Right lobe of liver (tissue), 6 donors: ENCODE measurements at regions not wholly inside any gene's neighbourhood (a gene's known extent, or its start where the extent isn't known, plus 50 kb on each side); places are given as distances from the start of the nearest gene placed in this dataset.

Experiments used
- ATAC-seq, 4 donors: fragments of 200-7000 bp; cut with Tn5 transposase; one replicate each; pipeline ENCODE4 v1.9.1; 2020; ENCODE audit warnings: mild to moderate bottlenecking in 4 of 4, moderate library complexity in 4 of 4
- DNase-seq, 3 donors: peaks; one replicate each; pipeline ENCODE4 v3.0.0-alpha.2; 2020
- H3K27ac ChIP-seq, 3 donors: fragments of 200-600 bp; one replicate each; pipeline ENCODE4 v1.8.0; 2022
- H3K27me3 ChIP-seq, 2 donors: fragments of 200-600 bp; one replicate each; pipeline ENCODE4 v1.8.0; 2022
- H3K36me3 ChIP-seq, 4 donors: fragments of 200-600 bp; sonication (generic) in 1 of 4; one replicate each; pipeline versions ENCODE4 v1.5.1 to v1.8.0; 2017 to 2022; ENCODE audit warnings: control low read depth in 1 of 4
- H3K4me1 ChIP-seq, 4 donors: fragments of 200-600 bp; sonication (generic) in 1 of 4; one replicate each; pipeline versions ENCODE4 v1.5.1 to v1.8.0; 2017 to 2022; ENCODE audit warnings: control low read depth in 1 of 4
- H3K4me3 ChIP-seq, 3 donors: fragments of 200-600 bp; one replicate each; pipeline ENCODE4 v1.8.0; 2022
- H3K9me3 ChIP-seq, 4 donors: fragments of 200-600 bp; sonication (generic) in 1 of 4; one replicate each; pipeline versions ENCODE4 v1.5.1 to v1.8.0; 2017 to 2022; ENCODE audit warnings: control low read depth in 1 of 4
- CTCF ChIP-seq, 4 donors: fragments of 200-600 bp in 3 of 4; fragments of 450-650 bp in 1 of 4; IDR thresholded peaks; one replicate each; pipeline versions ENCODE4 v1.5.1 to v1.8.0; 2016 to 2022; ENCODE audit warnings: antibody characterized with exemption in 4 of 4, mild to moderate bottlenecking in 2 of 4
- POLR2A ChIP-seq: fragments of 450-650 bp; IDR thresholded peaks from one replicate; pipeline ENCODE4 v1.6.1; 2017; ENCODE audit warnings: antibody characterized with exemption, mild to moderate bottlenecking
- WGBS: methylation state at CpG from one replicate; pipeline ENCODE4 v1.1.6; 2018; ENCODE audit warnings: low coverage, low lambda C conversion rate; ENCODE audit not compliant: insufficient coverage; ENCODE audit errors: missing lambda C conversion rate; 5-methylcytosine and 5-hydroxymethylcytosine counted together
- intact Hi-C, 2 donors: fragments of 100-400 bp; cut with DNase I; formaldehyde crosslinking; loops; one replicate each; pipeline versions ENCODE4 v1.11.2 to v1.14.1; 2022
- donor health status: DM: no; HTN: yes; CAD: no.
- donor health status: DM: no; HTN: no; CAD: no.
- donor health status: DM: no; HTN: no; CAD: no.
- donor health status: DM: no; HTN: yes; CAD: no.
- donor health status: DM: no; HTN: yes; CAD: no.

DNA sequence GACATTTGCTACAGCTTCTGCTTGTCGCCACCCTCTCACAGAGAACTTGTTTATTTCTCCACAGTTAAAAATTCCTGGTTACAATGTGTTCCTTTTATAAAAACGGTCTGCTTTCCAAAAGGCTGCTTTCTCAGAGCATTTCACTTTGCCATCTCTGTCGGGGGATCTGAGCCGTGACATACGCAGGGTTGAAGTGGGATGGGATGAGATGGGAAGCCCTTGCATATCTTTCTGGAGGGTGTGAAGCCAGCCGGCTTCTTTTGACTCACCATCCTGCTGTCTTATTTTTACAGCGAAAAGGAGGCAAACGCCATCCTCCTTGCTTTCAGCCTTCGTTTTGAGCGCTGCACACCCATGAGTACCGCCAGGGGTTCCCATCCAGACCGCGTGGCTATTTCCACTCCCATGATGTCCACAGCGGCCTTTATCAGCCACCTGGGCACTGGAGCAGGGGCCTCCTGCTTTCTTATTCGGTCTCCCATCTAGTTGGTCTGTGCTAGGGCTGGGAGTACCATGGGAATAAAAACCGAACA lies 99.8 kb upstream of the GATB start:
- 66% methylated on average over 16 of the region's 16 CpGs for WGBS
- TF ChIP-seq CTCF (IDR thresholded peaks at IDR 0.05) (no peak), POLR2A (no peak)
- Histone ChIP-seq H3K27me3 (no peaks in the 10 kb centered on the region), H3K27ac (no peak overlapping the region), H3K36me3 (no peaks in the 10 kb centered on the region), H3K4me1 (no peaks in the 10 kb centered on the region), H3K4me3 (no peak overlapping the region), H3K9me3 (no peaks in the 10 kb centered on the region)
- ATAC-seq: no peak
- no peak for DNase-seq
- intact Hi-C loops: no loop called here

GRCh38 chr4:151859641-151860040 lies 98.8 kb upstream of the GATB start:
- H3K27me3 ChIP-seq: no peaks in the 10 kb centered on the region
- H3K4me1 ChIP-seq: no peaks in the 10 kb centered on the region
- no peak for ATAC-seq
- H3K4me3 ChIP-seq: no peak overlapping the region
- no peak overlapping the region for H3K27ac ChIP-seq
- DNase-seq: no peak
- intact Hi-C loops: no loop called here
- 85% methylated on average over 2 of the region's 3 CpGs for WGBS
- no peaks in the 10 kb centered on the region for H3K36me3 ChIP-seq
- H3K9me3 ChIP-seq: no peaks in the 10 kb centered on the region
- TF ChIP-seq CTCF (IDR thresholded peaks at IDR 0.05) (no peak), POLR2A (no peak)

GRCh38 chr4:151858356-151858755 lies 97.5 kb upstream of the GATB start:
- H3K27ac ChIP-seq: no peak overlapping the region
- TF ChIP-seq CTCF (IDR thresholded peaks at IDR 0.05) (no peak), POLR2A (no peak)
- ATAC-seq: no peak
- no peak overlapping the region for H3K4me3 ChIP-seq
- no peaks in the 10 kb centered on the region for H3K4me1 ChIP-seq
- 66% methylated on average over 3 of the region's 4 CpGs for WGBS
- DNase-seq: no peak
- intact Hi-C loops: no loop called here
- no peaks in the 10 kb centered on the region for H3K27me3 ChIP-seq
- no peaks in the 10 kb centered on the region for H3K9me3 ChIP-seq
- H3K36me3 ChIP-seq: no peaks in the 10 kb centered on the region

GRCh38 chr4:151857368-151857767 lies 96.6 kb upstream of the GATB start:
- Histone ChIP-seq H3K4me3 (peak overlapping the region in 1 of 3 donors; percentile 19), H3K4me1 (no peaks in the 10 kb centered on the region), H3K9me3 (no peaks in the 10 kb centered on the region), H3K27me3 (no peaks in the 10 kb centered on the region), H3K27ac (no peak overlapping the region), H3K36me3 (no peaks in the 10 kb centered on the region)
- DNase-seq (no peak), ATAC-seq (peak; percentile 49 to 70 (median 54))
- intact Hi-C loops: no loop called here
- TF ChIP-seq CTCF (IDR thresholded peaks at IDR 0.05) (no peak), POLR2A (no peak)
- WGBS: 14% methylated on average over 4 of the region's 4 CpGs

- Histone ChIP-seq H3K36me3 (no peaks in the 10 kb centered on the region), H3K4me1 (no peaks in the 10 kb centered on the region), H3K4me3 (no peak overlapping the region), H3K9me3 (no peaks in the 10 kb centered on the region), H3K27ac (no peak overlapping the region), H3K27me3 (no peaks in the 10 kb centered on the region)
- no peak for DNase-seq
- no peak for TF ChIP-seq POLR2A
- TF ChIP-seq CTCF (IDR thresholded peaks at IDR 0.05): no peak
- intact Hi-C loops: no loop called here
- ATAC-seq: no peak
- WGBS: 78% methylated on average over 1 of the region's 1 CpG
Measured at GRCh38 chr4:151855747-151856146, 94.9 kb upstream of the GATB start.
